ENCODE measurements at regions not wholly inside any gene's neighbourhood (a gene's known extent, or its start where the extent isn't known, plus 50 kb on each side); places are given as distances from the start of the nearest gene placed in this dataset.

GRCh38 chr4:111064342-111064993 is 441.6 kb upstream of the PITX2 start:
- TF ChIP-seq NFRKB (IDR thresholded peaks at IDR 0.05) (no peak), CTBP1 (IDR thresholded peaks at IDR 0.05; ENCODE audit: borderline replicate concordance) (no peak), SP1 (IDR thresholded peaks at IDR 0.05) (no peak), TARDBP (IDR thresholded peaks at IDR 0.05) (no peak), PKNOX1 (IDR thresholded peaks at IDR 0.05) (no peak), FOXM1 (IDR thresholded peaks at IDR 0.05; ENCODE audit: borderline replicate concordance) (no peak), FOXK2 (IDR thresholded peaks at IDR 0.05) (no peak), FOXA1 (IDR thresholded peaks at IDR 0.05) (no peak)

All from HEK293T (cell line).